Karpas-422 (cell line): ENCODE measurements at regions not wholly inside any gene's neighbourhood (a gene's known extent, or its start where the extent isn't known, plus 50 kb on each side); places are given as distances from the start of the nearest gene placed in this dataset.
"Not testable (repeated sequence)": the region's sequence is repeated elsewhere in the genome, so short reads cannot be mapped to it uniquely, and the experiment has no call there.

ENCODE experiments used
- DNase-seq: peaks from one replicate; pipeline ENCODE4 v3.0.0-alpha.2; 2015
- H2AFZ ChIP-seq: fragments of 200-600 bp; sonication (generic); 2 replicates; pipeline ENCODE4 v1.6.1; 2014; ENCODE audit warnings: antibody characterized with exemption, low read length, mixed read lengths
- H3K27ac ChIP-seq: fragments of 200-600 bp; sonication (generic); 2 replicates; pipeline ENCODE4 v1.5.1; 2014; ENCODE audit warnings: mild to moderate bottlenecking, low read length, moderate library complexity
- H3K27me3 ChIP-seq: fragments of 200-600 bp; sonication (generic); 2 replicates; pipeline ENCODE4 v1.6.1; 2014; ENCODE audit warnings: low read length, mixed read lengths
- H3K36me3 ChIP-seq: fragments of 200-600 bp; sonication (generic); 2 replicates; pipeline ENCODE4 v1.6.1; 2014; ENCODE audit warnings: low read length, mixed read lengths; ENCODE audit not compliant: insufficient read depth
- H3K4me1 ChIP-seq: fragments of 200-600 bp; sonication (generic); 2 replicates; pipeline ENCODE4 v1.6.1; 2014; ENCODE audit warnings: mild to moderate bottlenecking, low read length, mixed read lengths
- H3K4me2 ChIP-seq: fragments of 200-600 bp; sonication (generic); 2 replicates; pipeline ENCODE4 v1.6.1; 2014; ENCODE audit warnings: low read length, low read depth, mild to moderate bottlenecking; ENCODE audit not compliant: poor library complexity, severe bottlenecking
- H3K4me3 ChIP-seq: fragments of 200-600 bp; sonication (generic); 2 replicates; pipeline ENCODE4 v1.5.1; 2014; ENCODE audit warnings: mild to moderate bottlenecking, antibody characterized with exemption, low read length, mixed read lengths
- H3K79me2 ChIP-seq: fragments of 200-600 bp; sonication (generic); 2 replicates; pipeline ENCODE4 v1.6.1; 2014; ENCODE audit warnings: mild to moderate bottlenecking, low read length, mixed read lengths
- H3K9ac ChIP-seq: fragments of 200-600 bp; sonication (generic); 2 replicates; pipeline ENCODE4 v1.6.0; 2014; ENCODE audit warnings: low read length
- H3K9me2 ChIP-seq: fragments of 200-600 bp; sonication (generic), shearing (Covaris generic); replicated peaks from 2 replicates; pipeline ENCODE4 v1.6.0; 2014; ENCODE audit warnings: mild to moderate bottlenecking, low read length, moderate library complexity; ENCODE audit not compliant: insufficient read depth
- H3K9me3 ChIP-seq: fragments of 300-700, 200-600 bp; sonication (generic); 2 replicates; pipeline ENCODE4 v1.6.1; 2014; ENCODE audit warnings: low read length, mixed read lengths
- H4K20me1 ChIP-seq: fragments of 200-600 bp; sonication (generic); 2 replicates; pipeline ENCODE4 v1.6.1; 2014; ENCODE audit warnings: mild to moderate bottlenecking, antibody characterized with exemption, low read length, low read depth; ENCODE audit not compliant: insufficient read depth

DNA sequence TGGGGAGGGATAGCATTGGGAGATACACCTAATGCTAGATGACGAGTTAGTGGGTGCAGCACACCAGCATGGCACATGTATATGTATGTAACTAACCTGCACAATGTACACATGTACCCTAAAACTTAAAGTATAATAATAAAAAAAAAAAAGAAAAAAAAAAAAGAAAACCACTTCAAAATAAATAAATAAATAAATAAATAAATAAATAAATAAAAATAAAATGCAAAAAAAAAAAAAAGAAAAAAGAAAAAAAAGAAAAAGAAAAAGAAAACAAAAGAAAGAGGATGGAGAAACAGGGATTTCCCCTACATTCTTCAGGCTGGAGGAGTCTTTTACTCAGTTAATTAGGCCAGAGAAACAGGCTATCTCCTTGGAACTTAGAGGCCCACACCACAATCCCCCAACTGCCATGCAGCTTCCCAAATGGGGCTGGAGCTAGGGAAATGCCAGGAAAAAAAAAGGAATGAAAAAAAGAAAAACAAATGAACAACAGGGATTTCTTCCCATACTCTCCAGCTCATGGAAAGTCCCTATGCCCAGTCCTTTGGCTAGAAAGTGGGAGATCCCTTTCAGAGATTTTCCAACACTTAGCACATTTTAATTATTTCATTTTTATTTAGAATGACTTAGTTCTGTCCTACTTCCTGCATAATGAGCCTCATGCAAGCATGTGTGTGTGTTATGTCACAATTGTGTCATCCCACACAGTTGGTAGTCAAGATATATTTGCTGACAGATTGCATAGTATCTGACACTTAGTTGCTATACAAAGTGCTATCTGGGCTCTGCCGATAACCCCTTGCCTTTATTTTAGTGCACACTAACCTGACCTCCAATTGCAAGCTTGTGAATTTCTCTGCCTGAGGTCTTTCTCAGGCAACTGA, 486.4 kb downstream of the PLPP3 start:
- no peak overlapping the region for H2AFZ ChIP-seq
- no peaks in the 10 kb centered on the region for H3K27me3 ChIP-seq
- DNase-seq: no peak
- H3K9me2 ChIP-seq: no peaks in the 10 kb centered on the region
- H3K4me3 ChIP-seq: no peak overlapping the region
- no peak overlapping the region for H3K4me2 ChIP-seq
- H3K27ac ChIP-seq: no peak overlapping the region
- no peaks in the 10 kb centered on the region for H3K9me3 ChIP-seq
- no peaks in the 10 kb centered on the region for H3K36me3 ChIP-seq
- H3K4me1 ChIP-seq: no peaks in the 10 kb centered on the region
- H3K9ac ChIP-seq: no peak overlapping the region
- H3K79me2 ChIP-seq: no peaks in the 10 kb centered on the region
- no peaks in the 10 kb centered on the region for H4K20me1 ChIP-seq

DNA sequence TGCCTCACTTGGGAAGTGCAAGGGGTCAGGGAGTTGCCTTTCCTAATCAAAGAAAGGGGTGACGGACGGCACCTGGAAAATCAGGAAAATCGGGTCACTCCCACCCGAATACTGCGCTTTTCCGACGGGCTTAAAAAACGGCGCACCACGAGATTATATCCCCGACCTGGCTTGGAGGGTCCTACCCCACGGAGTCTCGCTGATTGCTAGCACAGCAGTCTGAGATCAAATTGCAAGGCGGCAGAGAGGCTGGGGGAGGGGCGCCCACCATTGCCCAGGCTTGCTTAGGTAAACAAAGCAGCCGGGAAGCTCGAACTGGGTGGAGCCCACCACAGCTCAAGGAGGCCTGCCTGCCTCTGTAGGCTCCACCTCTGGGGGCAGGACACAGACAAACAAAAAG, 489.5 kb downstream of the PLPP3 start:
- DNase-seq, H3K79me2 ChIP-seq, H3K9me2 ChIP-seq: not testable (repeated sequence)

DNA sequence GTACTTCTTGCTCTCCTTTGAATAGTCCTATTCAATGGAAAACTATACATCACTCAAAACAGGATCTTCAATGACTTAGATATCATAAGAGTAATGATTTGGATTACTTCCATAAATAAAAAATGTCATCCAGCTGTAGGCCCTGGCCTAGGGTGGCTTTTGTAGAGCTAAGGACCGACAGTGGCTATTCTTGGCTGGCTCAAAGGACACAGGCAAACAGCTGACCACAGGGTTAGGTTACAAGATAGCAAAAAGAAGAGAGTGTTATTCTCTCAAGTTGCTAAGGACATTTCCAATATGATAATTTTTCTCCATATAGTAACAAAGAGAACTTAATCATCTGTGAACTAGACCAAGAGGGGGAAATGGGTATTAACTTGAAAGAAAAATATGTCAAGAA, 495.1 kb downstream of the PLPP3 start:
- Histone ChIP-seq H3K4me1 (no peaks in the 10 kb centered on the region), H3K4me2 (no peak overlapping the region), H3K27me3 (no peaks in the 10 kb centered on the region), H3K4me3 (no peak overlapping the region), H3K9me2 (no peaks in the 10 kb centered on the region), H3K9me3 (no peaks in the 10 kb centered on the region), H2AFZ (no peak overlapping the region), H3K9ac (no peak overlapping the region), H4K20me1 (no peaks in the 10 kb centered on the region), H3K27ac (no peak overlapping the region), H3K36me3 (no peaks in the 10 kb centered on the region), H3K79me2 (no peaks in the 10 kb centered on the region)
- DNase-seq: no peak

More for the DNA sequence above, 489.5 kb downstream of the PLPP3 start:
- not testable (repeated sequence) for H3K27me3 ChIP-seq, H3K36me3 ChIP-seq, H3K27ac ChIP-seq, H4K20me1 ChIP-seq, H3K9ac ChIP-seq, H3K9me3 ChIP-seq, H2AFZ ChIP-seq, H3K4me3 ChIP-seq, H3K4me2 ChIP-seq, H3K4me1 ChIP-seq

DNA sequence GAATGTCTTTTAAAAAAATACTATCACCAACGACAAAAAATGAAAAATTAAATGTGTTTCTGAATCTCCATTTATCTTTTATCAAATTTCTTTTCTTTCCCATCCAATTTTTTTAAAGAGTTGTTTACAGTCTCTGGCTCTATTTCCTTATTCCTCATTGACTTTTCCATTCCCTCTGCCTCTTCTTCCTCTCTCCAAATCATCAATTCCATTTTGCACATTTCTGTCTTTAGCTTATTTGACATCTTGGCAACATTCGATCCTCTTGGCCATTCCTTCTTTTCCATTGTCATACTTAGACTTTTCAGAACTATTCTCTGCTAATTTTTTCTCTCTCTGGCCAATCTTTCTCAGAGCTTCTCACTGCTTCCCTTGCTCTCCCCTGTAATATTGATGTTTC, 497.6 kb downstream of the PLPP3 start:
- Histone ChIP-seq H2AFZ (no peak overlapping the region), H3K79me2 (no peaks in the 10 kb centered on the region), H3K9me3 (no peaks in the 10 kb centered on the region), H3K36me3 (no peaks in the 10 kb centered on the region), H3K4me1 (no peaks in the 10 kb centered on the region), H3K9ac (no peak overlapping the region), H4K20me1 (no peaks in the 10 kb centered on the region), H3K27me3 (no peaks in the 10 kb centered on the region), H3K4me3 (no peak overlapping the region), H3K4me2 (no peak overlapping the region), H3K27ac (no peak overlapping the region), H3K9me2 (no peaks in the 10 kb centered on the region)
- DNase-seq: no peak

DNA sequence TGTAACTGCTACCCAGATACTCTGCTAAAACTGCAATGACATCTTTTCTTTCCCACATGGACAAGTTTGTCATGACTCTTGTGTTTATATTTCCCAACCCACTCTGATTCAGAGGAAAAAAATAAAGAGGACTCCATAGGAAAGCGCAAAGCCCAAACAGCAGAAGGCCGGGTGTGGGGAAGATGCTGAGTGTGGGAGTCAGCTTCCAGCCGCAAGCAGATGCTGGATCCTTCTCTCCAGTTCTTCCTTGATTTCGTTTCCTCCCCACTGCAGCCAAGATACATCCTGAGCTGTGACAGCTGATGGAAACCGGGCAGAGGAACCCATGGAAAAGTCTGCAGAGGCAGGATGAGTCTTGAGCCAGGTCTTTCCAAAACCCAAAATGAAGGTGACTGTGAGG, 498.2 kb downstream of the PLPP3 start:
- Histone ChIP-seq H4K20me1 (no peaks in the 10 kb centered on the region), H3K9me3 (no peaks in the 10 kb centered on the region), H3K4me2 (no peak overlapping the region), H3K27me3 (no peaks in the 10 kb centered on the region), H3K27ac (no peak overlapping the region), H3K9me2 (no peaks in the 10 kb centered on the region), H2AFZ (no peak overlapping the region), H3K79me2 (no peaks in the 10 kb centered on the region), H3K4me3 (no peak overlapping the region), H3K9ac (no peak overlapping the region), H3K36me3 (no peaks in the 10 kb centered on the region), H3K4me1 (no peaks in the 10 kb centered on the region)
- no peak for DNase-seq

DNA sequence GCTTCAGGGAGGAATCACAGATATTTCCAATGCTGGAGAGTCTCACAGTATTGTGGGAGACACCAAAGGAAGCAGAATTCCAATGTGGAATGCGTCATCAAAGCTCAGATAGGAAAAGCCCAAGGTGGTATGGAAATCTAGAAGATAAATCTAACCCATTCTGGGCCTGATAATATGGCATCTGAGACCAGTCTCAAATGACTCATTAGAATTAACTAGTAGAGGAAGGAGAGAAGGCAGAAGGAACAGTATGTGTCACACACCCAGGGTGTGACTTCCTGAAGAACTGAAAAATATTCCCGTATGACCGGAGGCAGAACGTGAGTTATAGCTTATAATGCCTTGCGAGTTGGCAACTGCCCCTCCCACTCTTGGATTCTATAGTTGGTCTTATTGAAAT, 499.2 kb downstream of the PLPP3 start:
- no peaks in the 10 kb centered on the region for H3K9me3 ChIP-seq
- H4K20me1 ChIP-seq: no peaks in the 10 kb centered on the region
- DNase-seq: no peak
- H3K4me2 ChIP-seq: no peak overlapping the region
- H3K79me2 ChIP-seq: no peaks in the 10 kb centered on the region
- no peaks in the 10 kb centered on the region for H3K36me3 ChIP-seq
- no peak overlapping the region for H3K4me3 ChIP-seq
- H3K4me1 ChIP-seq: no peaks in the 10 kb centered on the region
- H3K27me3 ChIP-seq: no peaks in the 10 kb centered on the region
- no peak overlapping the region for H3K9ac ChIP-seq
- H3K9me2 ChIP-seq: no peaks in the 10 kb centered on the region
- no peak overlapping the region for H2AFZ ChIP-seq
- H3K27ac ChIP-seq: no peak overlapping the region

DNA sequence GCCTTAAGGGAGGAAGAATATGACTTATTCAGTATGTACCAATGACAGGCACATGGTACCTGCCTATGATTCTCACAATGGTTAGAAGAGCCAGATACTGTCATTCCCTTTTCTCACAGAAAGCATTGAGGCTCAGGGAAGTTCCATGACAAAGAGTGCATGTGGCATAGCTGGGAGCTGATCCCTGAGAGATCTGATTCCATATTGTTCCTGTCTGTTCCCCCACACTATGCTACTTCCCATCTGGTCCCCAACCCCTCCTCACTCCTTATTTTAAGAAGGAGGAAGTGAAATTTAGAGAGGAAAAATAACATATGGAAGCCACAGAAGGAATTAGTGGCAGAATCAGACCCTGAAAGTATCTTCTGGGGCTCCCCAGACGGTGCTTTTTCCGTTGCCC, 500.0 kb downstream of the PLPP3 start:
- no peak for DNase-seq
- Histone ChIP-seq H2AFZ (no peak overlapping the region), H3K4me3 (no peak overlapping the region), H3K79me2 (no peaks in the 10 kb centered on the region), H3K4me2 (no peak overlapping the region), H3K9me2 (no peaks in the 10 kb centered on the region), H3K9ac (no peak overlapping the region), H3K4me1 (no peaks in the 10 kb centered on the region), H3K27me3 (no peaks in the 10 kb centered on the region), H3K27ac (no peak overlapping the region), H4K20me1 (no peaks in the 10 kb centered on the region), H3K36me3 (no peaks in the 10 kb centered on the region), H3K9me3 (no peaks in the 10 kb centered on the region)

DNA sequence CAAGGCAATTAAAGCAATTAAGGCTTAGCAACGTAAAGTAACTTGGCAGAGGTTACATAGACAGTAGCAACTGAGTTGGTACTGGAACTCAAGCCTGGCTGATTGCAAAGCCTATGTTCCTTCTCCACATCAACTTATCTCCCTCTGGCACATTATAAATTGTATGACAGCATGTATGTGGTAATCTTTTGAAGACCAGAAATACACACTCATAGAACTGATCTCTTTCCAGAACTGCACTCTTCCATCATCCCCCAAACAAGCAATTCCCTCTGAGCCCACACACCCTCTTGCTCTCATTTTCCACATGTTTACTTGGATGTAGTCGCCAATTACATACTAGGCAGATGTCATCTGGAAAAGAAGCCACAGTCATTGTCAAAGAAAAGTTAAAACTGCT, 502.2 kb downstream of the PLPP3 start:
- H2AFZ ChIP-seq: no peak overlapping the region
- no peak overlapping the region for H3K27ac ChIP-seq
- H3K4me2 ChIP-seq: no peak overlapping the region
- no peaks in the 10 kb centered on the region for H3K4me1 ChIP-seq
- H3K9me2 ChIP-seq: no peaks in the 10 kb centered on the region
- no peaks in the 10 kb centered on the region for H3K27me3 ChIP-seq
- no peaks in the 10 kb centered on the region for H3K9me3 ChIP-seq
- no peaks in the 10 kb centered on the region for H3K36me3 ChIP-seq
- DNase-seq: no peak
- H3K9ac ChIP-seq: no peak overlapping the region
- no peaks in the 10 kb centered on the region for H4K20me1 ChIP-seq
- H3K79me2 ChIP-seq: no peaks in the 10 kb centered on the region
- H3K4me3 ChIP-seq: no peak overlapping the region
